GM18498 (cell line): ENCODE measurements at regions not wholly inside any gene's neighbourhood (a gene's known extent, or its start where the extent isn't known, plus 50 kb on each side); places are given as distances from the start of the nearest gene placed in this dataset.
"Not testable (repeated sequence)": the region's sequence is repeated elsewhere in the genome, so short reads cannot be mapped to it uniquely, and the experiment has no call there.

Experiments used
- ATAC-seq: cut with Tn5 transposase; IDR thresholded peaks from one replicate; pipeline ENCODE4 v1.9.1; 2021; ENCODE audit warnings: mild to moderate bottlenecking, moderate library complexity; ENCODE audit not compliant: unreplicated experiment

DNA sequence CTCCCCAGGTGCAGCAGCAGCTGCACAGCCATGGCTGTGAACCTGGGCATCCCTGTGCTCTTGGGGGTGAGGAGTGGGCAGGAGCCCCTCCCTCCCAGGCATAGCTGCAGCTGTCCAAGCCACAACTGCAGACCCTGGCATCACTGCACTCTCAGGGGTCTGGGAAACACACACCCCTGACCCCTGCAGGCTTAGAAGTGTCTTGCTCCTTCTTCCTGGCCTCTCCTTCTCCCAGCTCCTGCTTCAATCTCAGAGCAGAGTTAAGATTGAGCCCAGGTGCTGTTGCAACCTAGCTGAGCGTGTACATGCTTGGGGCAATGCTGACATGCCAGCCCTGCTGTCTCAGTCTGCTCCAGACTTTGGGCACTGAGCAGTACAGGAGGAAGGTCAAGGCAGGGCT lies 833.6 kb downstream of the FLRT2 start:
- ATAC-seq: no peak

DNA sequence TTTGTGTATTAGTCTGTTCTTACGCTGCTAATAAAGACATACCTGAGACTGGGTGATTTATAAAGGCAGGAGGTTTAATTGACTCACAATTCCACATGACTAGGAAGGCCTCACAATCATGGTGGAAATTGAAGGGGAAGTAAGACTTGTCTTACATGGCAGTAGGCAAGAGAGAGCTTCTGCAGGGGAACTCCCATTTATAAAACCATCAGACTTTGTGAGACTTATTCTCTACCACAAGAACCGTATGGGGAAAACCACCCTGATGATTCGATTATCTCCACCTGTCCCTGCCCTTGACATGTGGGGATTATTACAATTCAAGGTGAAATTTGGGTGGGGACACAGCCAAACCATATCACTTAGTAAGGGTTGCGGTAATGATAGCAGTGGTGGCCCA lies 833.1 kb downstream of the FLRT2 start:
- ATAC-seq: no peak

DNA sequence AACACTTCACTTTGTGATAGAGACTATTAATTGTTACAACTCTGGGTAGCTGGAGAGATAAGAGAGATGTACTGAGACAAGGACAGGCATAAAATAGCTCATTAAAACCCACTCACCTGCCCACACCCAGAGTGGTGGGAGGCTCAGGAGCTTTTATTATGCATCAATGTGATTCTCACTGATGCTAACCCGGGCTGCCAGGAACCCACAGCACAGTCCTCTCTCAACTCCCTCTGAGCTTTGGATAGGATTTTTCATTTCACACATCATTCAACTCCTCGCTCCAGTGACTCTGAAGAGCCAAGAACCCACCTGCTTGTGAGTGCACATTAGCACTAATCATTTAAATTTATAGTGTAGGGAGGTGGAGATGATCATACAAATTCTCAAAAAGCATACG lies 827.9 kb downstream of the FLRT2 start:
- ATAC-seq: no peak

DNA sequence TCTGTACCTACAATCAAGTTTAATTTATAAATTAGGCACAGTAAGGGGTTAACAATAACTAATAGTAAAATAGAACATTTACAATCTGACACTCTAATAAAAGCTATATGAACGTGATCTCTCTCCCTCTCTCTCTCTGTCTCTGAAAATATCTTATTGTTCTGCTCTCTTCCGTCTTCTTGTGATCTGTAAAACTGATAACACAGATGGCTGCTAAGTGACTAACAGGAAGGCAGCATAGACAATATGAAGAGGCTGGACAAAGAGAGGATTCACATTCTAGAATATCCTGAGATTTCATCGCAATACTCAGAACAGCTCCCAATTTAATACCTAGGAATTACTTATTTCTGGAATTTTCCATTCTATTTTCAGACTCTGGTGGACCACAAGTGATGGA lies 827.2 kb downstream of the FLRT2 start:
- ATAC-seq: no peak

DNA sequence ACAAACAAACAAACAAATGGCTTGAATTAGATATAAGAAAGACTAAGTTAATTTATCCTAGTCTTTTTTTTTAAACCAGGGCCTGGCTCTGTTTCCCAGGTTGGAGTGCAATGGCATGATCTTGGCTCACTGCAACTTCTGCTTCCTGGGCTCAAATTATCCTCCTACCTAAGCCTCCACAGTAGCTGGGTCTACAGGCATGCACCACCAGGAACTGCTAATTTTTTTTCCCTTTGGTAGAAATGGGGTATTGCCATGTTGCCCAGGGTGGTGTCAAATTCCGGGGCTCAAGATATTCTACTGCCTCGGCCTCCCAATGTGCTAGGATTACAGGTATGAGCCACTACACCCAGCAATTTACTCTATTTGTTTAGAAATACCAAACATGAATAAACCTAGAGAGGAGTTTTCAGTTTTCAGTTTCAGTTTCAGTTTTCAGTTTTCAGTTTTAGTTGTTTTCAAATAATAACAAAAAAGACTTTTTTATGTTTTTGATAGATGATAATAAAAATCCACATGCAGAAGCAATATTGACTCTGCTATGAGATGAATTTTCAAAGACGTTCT lies 817.0 kb downstream of the FLRT2 start:
- no peak for ATAC-seq

DNA sequence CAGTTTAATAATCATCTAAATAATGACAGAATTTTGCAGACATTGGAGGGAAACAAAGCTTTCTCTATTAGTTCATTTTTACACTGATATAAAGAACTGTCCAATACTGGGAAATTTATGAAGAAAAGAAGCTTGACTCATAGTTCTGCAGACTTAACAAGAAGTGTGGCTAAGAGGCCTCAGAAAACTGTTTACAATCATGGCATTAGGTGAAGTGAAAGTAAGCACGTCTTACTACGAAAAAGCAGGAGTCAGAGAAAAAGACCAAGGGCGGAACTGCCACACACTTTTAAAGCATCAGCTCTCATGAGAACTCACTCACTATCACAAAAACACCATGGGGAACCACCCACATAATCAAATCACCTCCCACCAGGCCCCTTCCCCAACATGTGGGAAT lies 804.4 kb downstream of the FLRT2 start:
- ATAC-seq: no peak

DNA sequence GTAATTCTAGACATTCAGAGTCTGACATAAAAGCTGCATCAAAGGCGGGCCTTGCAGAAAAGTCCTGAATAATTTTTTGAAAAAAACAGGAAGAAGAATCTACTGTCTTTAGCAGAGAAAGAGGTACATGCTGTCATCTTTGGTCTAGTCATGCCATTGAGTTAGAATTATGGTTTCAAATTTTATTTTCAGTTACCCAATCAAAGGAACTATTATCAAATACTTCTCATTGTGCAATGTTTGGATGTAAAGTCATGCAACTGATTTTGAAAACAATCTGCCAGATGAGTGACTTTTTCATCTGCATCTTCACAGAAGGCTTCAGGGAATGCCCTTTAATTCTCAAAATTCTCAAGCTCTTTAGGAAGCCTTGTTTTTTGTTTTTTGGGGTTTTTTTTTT lies 803.5 kb downstream of the FLRT2 start:
- no peak for ATAC-seq

DNA sequence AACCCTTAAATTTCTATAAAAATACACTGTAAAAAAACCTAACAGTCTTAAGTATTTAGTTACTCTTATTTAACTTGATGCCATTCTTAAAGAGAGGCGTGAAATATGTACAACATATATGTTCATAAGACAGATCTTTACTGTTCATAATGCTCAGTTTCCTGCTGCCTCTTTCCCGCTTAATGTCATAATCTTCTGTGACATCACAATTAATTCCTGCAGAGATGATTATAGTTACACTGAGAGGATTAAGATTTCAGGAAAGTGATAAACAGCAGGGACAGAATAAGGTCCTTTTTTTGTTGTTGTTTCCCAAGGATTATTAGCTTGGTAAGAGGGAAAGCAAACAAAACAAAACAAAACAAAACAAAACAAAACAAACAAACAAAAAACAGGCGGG lies 801.4 kb downstream of the FLRT2 start:
- no peak for ATAC-seq

DNA sequence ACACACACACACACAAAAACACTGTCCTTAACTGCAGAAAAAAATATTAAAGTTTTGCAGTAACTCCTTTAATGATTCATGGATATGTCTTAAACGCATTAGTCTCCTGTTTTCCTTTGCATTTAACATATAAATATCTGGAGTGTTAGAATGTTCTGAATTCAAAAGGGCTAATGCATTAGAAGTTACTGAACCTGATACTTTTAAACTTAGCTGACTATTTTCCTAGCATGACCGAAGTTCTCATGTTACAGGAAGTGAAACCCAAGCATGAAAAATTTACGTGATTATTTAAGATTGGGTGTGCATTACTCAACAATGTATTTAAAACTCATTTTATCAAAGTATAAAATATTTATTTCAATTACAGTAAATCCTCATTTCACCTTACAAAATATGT lies 791.2 kb downstream of the FLRT2 start:
- ATAC-seq: no peak

DNA sequence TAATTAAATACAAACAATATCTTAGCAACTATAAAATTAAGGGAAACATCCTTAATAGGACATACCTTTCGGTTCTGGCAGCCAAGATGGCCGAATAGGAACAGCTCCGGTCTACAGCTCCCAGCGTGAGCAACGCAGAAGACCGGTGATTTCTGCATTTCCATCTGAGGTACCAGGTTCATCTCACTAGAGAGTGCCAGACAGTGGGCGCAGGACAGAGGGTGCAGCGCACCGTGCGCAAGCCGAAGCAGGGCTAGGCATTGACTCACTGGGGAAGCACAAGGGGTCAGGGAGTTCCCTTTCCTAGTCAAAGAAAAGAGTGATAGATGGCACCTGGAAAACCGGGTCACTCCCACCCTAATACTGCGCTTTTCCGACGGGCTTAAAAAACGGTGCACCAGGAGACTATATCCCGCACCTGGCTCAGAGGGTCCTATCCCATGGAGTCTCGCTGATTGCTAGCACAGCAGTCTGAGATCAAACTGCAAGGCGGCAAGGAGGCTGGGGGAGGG lies 782.3 kb downstream of the FLRT2 start:
- not testable (repeated sequence) for ATAC-seq

DNA sequence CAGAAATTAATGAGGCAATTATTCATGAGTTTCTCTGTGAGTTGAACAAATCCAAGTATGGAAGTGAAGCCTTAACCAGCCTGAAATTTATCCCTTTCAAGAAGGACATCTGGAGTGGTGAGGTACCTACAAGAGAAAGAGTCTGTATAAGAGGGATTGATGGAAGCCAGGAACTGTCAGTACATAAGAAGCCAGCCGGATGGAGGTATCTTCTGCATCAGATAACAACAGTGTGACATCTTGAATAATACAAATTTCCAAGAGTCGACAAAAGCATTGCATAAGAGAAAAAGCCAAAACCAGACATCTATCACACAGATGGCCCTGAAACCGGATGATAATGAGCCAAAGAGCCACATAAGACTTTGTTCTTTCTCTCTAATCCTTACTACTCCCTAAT lies 781.2 kb downstream of the FLRT2 start:
- no peak for ATAC-seq

DNA sequence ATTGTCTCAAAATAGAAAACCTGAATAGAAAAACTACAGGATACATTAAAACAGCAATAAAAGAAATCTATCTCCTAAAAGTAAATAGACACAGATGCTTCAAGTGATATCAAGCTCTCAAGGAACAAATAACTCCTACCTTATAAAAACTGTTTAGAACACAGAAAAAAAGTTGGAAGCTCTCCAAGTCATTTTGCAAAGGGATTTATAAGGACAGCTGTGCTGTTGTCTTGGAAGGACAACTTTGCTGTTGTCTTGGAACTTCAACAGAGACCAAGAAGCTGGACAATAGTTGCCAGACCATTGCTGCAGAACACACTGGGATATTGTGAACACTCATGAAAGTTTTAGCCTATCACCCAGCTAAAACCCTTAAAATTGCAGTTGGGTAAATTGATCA lies 780.7 kb downstream of the FLRT2 start:
- ATAC-seq: no peak

DNA sequence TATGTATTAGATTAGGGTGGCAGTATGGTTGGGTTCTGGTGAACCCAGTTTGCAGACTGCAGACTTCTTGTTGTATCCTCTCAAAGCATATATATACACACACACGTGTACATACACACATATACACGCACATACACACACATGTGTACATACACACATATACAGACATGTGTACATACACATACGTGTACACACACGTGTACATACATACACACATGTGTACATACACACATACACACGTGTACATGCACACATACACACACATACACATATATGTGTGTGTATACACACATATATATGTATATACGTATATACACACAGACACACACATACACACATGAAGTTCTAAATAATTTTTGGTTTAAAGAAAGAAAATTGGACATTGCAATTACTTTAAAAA lies 780.2 kb downstream of the FLRT2 start:
- no peak for ATAC-seq

DNA sequence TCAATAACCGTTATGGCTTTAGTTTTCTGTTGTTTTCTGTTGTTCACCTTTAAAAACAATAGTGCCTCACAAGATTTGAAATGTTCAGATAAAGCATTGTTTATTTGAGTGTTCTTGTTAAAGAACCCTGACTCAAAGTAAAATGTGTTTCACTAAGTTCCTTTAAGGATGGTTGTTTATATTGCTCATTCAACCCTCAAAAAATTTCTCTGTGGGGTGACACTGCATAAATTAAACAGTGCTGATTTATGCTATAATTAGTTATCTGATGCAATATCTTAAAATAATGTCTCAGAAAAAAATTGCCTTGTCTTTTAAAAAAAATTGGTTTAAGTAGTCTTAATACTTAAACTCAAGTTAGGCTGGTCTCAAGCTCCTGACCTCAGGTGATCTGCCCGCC lies 775.1 kb downstream of the FLRT2 start:
- no peak for ATAC-seq

DNA sequence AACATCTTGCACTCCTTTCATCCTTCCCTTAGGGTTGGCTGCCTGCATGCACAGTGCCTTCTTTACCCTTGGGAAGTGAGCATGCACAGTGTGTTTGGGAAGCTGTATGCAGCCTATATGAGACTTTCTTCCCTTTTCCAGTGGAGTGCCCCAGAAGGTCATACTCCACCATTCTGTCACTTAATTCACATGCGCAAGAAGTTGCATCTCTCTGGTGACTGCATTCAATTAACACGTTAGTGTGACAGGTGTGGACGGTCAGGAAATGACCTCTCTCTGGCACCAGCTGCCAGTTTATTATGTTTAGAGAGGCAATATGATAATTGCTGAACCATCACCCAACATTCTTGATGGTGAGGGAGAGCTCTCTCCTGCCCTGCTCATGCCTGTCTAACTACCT lies 770.0 kb downstream of the FLRT2 start:
- no peak for ATAC-seq

DNA sequence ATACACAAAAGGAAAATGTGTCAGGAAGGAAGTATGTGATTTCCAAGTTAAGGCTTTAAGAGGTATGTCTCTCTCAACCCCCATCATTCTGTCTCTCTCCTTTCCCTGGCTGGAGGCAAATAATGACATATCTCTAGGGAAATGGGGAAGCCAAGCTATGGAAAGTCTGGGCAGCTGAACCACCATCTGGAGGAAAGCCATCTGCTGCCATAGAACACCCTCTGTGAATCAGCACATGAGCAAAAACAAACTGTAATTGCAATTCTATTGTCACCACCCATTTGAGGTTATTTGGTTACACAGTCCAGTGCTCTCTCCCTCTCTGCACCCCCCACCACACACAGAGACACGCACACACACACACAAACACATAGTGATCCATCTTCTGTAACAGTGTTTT lies 766.2 kb downstream of the FLRT2 start:
- no peak for ATAC-seq

DNA sequence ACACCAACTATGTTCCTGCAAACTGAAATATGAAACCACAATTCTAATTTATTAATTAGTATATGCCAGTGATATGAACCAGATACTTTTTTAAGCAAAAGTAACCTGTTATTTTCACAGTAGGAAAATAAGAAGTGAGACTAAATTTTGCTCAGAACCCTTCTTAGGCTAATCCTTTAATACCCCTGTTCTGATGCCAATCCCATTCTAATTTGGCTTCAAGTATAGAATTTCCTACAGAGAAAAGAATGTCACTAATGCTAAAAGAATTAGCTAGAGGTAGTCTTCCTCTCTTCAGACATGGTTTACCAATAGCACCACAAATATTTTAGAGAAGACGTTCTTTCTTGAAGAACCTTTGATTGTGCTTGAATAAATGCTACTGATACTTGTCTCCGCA lies 758.4 kb downstream of the FLRT2 start:
- ATAC-seq: no peak

DNA sequence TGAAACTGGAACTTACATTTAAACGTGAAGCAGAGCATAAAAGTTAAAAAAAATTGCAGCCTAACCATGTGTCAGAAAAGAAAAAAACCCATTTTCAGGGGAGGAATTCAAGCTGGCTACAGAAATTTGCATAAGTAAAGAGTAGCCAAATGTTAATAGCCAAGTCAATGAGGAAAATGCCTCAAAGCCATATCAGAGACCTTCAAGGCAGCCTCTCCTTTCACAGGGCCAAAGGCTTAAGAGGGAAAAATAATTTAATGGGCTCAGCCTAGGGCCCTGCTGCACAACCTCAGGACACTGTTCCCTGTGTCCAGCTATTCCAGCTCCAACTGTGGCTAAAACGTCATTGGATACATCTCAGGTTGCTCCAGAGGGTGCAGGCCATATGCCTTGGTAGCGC lies 749.5 kb downstream of the FLRT2 start:
- ATAC-seq: no peak

DNA sequence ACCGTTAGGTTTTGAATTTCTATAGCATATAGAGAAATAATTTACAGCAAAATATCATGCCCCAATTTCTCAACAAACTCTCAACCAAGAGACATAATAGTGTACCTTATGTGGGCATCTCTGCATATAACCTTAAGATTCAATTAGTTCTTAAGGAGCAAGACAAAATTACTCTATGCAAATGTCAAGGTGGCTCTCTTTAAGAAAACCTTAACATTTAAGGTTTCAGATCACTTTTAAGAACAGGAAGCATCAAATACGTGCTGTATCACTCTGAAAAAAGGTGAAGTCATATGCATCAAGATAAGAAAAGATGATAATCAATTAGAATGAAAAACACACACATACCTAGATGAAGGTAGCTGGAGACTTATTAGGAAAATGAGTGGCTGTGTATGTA lies 728.0 kb downstream of the FLRT2 start:
- no peak for ATAC-seq

DNA sequence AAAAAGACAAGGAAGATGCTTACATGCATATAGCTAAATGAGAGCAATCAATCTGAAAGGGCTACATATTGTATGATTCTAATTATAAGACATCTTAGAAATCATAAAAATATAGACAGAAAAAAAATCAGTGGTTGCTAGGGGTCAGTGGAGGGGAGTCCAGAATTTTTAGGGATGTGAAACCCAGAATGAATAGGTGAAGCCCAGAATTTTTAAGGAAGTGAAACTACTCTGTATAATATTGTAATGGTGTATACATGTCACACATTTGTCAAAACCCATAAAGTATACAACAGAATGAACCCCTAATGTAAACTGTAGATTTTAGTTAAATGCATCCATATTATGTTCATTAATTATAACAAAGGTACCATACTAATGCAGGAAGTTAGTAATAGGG lies 713.2 kb downstream of the FLRT2 start:
- no peak for ATAC-seq

DNA sequence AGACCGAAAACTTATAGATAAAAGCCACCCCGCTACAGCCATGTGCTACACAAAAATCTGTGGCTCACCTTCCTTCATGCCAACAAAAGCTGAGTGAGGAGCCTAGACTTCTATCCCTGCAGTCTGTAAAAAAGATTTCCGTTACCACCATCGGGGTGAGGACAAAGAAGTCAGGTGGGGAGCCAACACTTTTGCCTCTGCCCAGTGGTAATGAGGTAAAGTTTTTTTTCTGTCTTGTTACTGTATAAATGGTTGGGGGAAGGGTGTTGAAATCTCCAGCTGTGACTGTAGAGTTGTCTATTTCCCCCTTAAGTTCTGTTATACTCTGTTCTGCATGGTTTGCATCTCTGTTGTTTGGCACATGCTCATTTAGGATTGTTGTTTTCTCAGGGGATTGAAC lies 707.8 kb downstream of the FLRT2 start:
- ATAC-seq: no peak

DNA sequence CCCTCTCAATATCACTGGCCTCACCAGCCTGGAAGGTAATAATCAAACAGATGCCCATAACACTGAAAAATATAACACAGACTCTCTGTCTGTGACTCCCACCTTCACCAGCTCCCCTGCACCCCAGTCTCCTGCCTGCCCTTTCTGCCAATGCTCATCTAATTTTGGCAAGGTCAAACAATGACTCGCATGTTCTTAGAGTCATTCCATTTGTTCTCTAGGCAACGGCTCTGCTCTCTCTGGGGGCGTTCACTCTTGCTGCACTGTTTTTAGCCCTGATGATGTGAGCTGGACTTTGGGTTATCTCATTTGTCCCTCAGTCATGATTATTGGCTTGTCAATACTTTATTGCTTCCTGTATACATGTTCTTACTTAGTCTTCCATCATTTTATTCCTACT lies 691.8 kb downstream of the FLRT2 start:
- no peak for ATAC-seq

DNA sequence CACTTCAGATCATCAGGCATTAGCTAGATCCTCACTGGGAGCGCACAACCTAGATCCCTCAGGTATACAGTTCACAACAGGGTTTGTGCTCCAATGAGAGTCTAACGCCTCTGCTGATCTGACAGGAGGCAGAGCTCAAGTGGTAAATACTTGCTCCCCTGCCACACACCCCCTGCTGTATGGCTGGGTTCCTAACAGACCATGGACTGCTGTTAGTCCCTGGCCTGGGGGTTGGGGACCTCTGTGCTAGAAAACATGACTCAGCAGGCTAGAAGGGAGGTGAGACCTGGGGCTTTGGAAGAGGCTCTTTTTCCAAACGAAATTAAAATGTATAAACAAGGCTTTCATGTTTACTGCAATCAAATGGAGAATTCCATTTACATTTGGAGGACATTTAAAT lies 691.1 kb downstream of the FLRT2 start:
- ATAC-seq: no peak

DNA sequence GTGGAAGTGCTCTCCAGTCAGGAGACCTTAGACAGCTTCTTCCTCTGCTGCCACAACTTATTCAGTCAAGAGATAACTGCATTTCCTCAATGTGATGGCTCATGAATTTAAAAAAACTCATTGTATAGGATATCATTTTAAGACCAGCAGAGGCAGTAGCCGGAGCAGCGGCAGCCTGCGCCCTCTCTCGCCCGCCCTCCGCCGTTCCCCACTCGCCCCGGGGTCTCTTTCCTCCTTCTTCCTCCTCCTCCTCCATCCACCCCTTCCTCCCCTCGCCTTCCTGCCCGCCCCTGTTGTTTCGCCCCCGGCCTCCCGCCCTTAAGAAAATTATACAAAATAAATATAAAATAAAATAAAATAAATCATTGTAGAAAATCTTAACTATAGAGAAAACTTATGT lies 687.6 kb downstream of the FLRT2 start:
- ATAC-seq: no peak
